DOHH2 (cell line): ENCODE measurements at regions not wholly inside any gene's neighbourhood (a gene's known extent, or its start where the extent isn't known, plus 50 kb on each side); places are given as distances from the start of the nearest gene placed in this dataset.

Experiments used
- EZH2phosphoT487 ChIP-seq: fragments of 200-600 bp; sonication (generic); IDR thresholded peaks from 2 replicates; pipeline ENCODE4 v1.6.1; 2017; ENCODE audit warnings: borderline replicate concordance, mild to moderate bottlenecking, antibody characterized with exemption, low read length, moderate library complexity, mixed read lengths
- TF ChIP-seq, protein P1 (sequence below): fragments of 200-600 bp; sonication (generic); IDR thresholded peaks from one replicate; pipeline ENCODE4 v1.5.1; 2014; ENCODE audit warnings: antibody characterized with exemption, mild to moderate bottlenecking, low read depth, low read length; ENCODE audit not compliant: poor library complexity, severe bottlenecking

DNA sequence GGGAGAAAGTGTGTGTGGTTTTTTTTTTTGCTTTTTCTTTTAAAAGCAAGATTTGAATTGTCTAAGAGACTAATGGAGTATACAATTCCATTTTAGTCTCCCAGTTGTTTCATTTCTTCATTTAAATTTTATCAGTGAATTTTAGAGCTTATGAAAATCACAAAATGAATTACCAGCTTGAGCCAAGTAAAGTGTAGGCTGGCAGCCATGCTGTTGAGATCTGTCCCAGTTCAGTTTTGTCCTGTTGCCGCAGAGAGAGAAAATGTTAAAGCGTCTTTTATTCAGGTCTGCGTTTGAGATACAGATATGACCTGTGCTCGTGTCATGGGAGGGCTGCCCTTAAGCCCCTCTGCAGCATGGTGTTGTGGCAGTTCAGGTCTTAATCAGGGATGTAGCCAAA, 256.5 kb downstream of the IPO8 start:
- TF ChIP-seq, protein P1, sequence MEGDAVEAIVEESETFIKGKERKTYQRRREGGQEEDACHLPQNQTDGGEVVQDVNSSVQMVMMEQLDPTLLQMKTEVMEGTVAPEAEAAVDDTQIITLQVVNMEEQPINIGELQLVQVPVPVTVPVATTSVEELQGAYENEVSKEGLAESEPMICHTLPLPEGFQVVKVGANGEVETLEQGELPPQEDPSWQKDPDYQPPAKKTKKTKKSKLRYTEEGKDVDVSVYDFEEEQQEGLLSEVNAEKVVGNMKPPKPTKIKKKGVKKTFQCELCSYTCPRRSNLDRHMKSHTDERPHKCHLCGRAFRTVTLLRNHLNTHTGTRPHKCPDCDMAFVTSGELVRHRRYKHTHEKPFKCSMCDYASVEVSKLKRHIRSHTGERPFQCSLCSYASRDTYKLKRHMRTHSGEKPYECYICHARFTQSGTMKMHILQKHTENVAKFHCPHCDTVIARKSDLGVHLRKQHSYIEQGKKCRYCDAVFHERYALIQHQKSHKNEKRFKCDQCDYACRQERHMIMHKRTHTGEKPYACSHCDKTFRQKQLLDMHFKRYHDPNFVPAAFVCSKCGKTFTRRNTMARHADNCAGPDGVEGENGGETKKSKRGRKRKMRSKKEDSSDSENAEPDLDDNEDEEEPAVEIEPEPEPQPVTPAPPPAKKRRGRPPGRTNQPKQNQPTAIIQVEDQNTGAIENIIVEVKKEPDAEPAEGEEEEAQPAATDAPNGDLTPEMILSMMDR, result no peak
- no peak for TF ChIP-seq EZH2phosphoT487
